ENCODE measurements at regions not wholly inside any gene's neighbourhood (a gene's known extent, or its start where the extent isn't known, plus 50 kb on each side); places are given as distances from the start of the nearest gene placed in this dataset.
"Not testable (repeated sequence)": the region's sequence is repeated elsewhere in the genome, so short reads cannot be mapped to it uniquely, and the experiment has no call there.

DNA sequence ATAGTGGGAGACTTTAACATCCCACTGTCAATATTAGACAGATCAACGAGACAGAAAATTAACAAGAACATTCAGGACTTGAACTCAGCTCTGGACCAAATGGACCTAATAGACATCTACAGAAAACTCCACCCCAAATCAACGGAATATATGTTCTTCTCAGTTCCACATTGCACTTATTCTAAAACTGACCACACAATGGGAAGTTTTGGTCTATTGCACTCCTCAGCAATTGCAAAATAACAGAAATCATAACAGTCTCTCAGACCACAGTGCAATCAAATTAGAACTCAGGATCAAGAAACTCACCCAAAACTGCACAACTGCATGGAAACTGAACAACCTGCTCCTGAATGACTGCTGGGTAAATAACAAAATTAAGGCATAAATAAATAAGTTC, 449.9 kb upstream of the FANCL start:
- not testable (repeated sequence) for TF ChIP-seq EZH2 (IDR thresholded peaks at IDR 0.05; ENCODE audit: insufficient read depth, poor library complexity, severe bottlenecking); EZH2phosphoT487 (IDR thresholded peaks at IDR 0.05; ENCODE audit: insufficient read depth, low read depth)

Data from GM23248 (cell line).